ENCODE measurements at regions not wholly inside any gene's neighbourhood (a gene's known extent, or its start where the extent isn't known, plus 50 kb on each side); places are given as distances from the start of the nearest gene placed in this dataset.

GRCh38 chr5:118752969-118753368, 235.4 kb downstream of the DTWD2 start:
- TF ChIP-seq CTCF (conservative IDR thresholded peaks at IDR 0.05; ENCODE audit: low read depth in 2 of 2): no peak
- TF ChIP-seq POLR2AphosphoS5 (IDR thresholded peaks at IDR 0.05; ENCODE audit: low read depth): no peak
- TF ChIP-seq ETS1 (IDR thresholded peaks at IDR 0.05): no peak
- no peak for TF ChIP-seq REST (IDR thresholded peaks at IDR 0.05; ENCODE audit: unreplicated experiment)
- TF ChIP-seq EZH2phosphoT487 (IDR thresholded peaks at IDR 0.05; ENCODE audit: unreplicated experiment): no peak
- TF ChIP-seq EZH2 (IDR thresholded peaks at IDR 0.05; ENCODE audit: low read depth, unreplicated experiment): no peak
- TF ChIP-seq CREB1 (CRISPR knock-in tag; IDR thresholded peaks at IDR 0.05; ENCODE audit: low read depth): no peak
- TF ChIP-seq JUNB (IDR thresholded peaks at IDR 0.05; ENCODE audit: unreplicated experiment): no peak

Data from GM23338 (cell line).